AG10803 (cell line): ENCODE measurements at regions not wholly inside any gene's neighbourhood (a gene's known extent, or its start where the extent isn't known, plus 50 kb on each side); places are given as distances from the start of the nearest gene placed in this dataset.

Source experiments
- DNase-seq: peaks from one replicate; pipeline ENCODE4 v3.0.0; 2010; ENCODE audit warnings: low read depth
- H3K4me3 ChIP-seq: 2 replicates; pipeline ENCODE4 v1.5.1; 2011; ENCODE audit warnings: mild to moderate bottlenecking, low read length, control low read depth
- TF ChIP-seq, protein P1 (sequence below): conservative IDR thresholded peaks from 2 replicates; pipeline ENCODE4 v1.5.1; 2011; ENCODE audit warnings: mild to moderate bottlenecking, low read length, control low read depth, inconsistent platforms

DNA sequence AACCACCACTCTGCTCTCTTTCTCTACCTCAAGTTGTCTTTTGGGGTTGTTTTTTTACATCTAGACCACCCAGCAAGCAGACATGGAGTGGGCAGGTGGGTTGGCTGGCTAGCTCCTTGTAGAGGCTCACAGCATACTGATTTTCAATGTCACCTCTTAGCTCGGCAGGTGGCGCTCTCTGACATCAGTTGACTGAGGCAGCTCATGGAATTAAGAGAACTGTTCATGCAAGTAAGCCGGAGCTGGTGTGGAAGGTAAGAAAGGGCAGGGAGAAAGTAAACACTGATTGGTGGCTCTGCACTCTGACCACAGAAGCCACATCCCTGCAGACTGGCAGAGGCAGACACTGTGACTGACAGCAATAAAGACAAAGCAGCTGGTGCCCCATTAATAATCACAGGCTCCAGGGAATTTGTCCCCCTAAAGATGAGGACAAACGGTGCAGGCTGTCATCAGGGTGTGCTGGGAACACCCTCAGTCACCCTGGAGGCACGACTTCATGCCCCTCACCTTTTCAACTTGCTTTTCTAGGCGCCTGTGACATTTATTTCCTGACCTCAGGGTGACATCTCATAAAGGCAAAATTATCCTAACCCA is 226.8 kb downstream of the LMX1A start:
- TF ChIP-seq, protein P1, sequence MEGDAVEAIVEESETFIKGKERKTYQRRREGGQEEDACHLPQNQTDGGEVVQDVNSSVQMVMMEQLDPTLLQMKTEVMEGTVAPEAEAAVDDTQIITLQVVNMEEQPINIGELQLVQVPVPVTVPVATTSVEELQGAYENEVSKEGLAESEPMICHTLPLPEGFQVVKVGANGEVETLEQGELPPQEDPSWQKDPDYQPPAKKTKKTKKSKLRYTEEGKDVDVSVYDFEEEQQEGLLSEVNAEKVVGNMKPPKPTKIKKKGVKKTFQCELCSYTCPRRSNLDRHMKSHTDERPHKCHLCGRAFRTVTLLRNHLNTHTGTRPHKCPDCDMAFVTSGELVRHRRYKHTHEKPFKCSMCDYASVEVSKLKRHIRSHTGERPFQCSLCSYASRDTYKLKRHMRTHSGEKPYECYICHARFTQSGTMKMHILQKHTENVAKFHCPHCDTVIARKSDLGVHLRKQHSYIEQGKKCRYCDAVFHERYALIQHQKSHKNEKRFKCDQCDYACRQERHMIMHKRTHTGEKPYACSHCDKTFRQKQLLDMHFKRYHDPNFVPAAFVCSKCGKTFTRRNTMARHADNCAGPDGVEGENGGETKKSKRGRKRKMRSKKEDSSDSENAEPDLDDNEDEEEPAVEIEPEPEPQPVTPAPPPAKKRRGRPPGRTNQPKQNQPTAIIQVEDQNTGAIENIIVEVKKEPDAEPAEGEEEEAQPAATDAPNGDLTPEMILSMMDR = peak; percentile 63
- no peak overlapping the region for H3K4me3 ChIP-seq
- peak; percentile 35 for DNase-seq

DNA sequence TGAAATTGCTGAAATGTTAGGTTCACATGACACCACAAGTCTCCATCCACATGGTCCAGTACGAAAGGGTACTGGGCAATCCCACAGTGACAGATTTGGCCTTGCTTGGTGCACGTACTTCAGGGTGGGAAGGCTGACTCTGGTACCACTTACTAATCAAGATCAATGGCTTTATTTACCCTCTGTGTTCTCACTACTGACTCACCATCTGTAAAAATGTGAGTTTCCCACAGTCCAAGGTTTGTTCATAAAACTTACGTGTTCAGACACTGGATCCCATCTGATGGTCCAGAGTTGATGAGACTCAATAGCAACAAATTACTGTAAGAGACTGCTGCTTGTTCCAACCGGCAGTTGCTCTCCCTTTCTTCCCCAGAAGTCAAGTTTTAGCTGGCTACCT is 231.7 kb downstream of the LMX1A start:
- TF ChIP-seq, protein P1 = no peak
- H3K4me3 ChIP-seq = no peak overlapping the region
- no peak for DNase-seq

DNA sequence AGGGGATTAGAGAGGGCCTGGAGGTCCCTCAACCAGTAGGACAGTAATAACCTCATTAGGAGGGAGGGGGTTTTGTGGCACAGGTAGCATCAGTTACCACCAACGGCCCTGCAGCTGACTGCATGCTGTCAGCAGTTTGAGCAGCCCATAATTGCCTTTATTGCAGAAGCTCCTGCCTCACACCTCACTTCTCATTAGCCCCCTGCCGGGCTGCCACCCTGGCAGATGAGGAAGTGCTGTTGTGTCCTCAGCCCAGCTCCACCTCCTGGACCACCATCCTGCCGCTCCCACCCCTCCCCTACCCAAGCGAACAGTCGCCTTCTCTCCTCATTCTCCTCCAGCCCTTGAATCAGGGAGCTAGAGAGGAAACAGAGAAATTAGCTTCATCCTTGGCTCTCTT is 237.4 kb downstream of the LMX1A start:
- no peak overlapping the region for H3K4me3 ChIP-seq
- TF ChIP-seq, protein P1 = no peak
- no peak for DNase-seq

DNA sequence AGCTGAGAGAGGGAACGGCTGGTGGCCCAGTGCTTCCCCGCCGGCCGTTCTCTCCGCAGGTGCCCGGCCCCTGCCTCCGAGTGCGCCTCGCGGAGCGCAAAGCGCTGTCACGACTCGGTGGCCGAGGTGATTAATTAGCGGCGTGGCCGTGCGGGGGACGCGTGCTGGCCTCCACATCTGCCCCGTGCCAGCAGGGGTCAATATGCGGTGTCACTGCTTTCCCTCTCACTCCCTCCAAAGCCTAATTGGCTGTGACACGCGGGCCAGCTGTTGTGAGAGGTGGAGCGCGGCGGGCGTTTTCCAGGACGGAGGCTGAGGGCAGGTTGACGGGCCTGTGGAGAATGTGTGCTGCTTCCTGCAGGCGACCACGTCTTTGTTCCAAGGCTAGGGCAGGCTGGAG is 239.0 kb downstream of the LMX1A start:
- DNase-seq = no peak
- TF ChIP-seq, protein P1 = no peak
- no peak overlapping the region for H3K4me3 ChIP-seq

DNA sequence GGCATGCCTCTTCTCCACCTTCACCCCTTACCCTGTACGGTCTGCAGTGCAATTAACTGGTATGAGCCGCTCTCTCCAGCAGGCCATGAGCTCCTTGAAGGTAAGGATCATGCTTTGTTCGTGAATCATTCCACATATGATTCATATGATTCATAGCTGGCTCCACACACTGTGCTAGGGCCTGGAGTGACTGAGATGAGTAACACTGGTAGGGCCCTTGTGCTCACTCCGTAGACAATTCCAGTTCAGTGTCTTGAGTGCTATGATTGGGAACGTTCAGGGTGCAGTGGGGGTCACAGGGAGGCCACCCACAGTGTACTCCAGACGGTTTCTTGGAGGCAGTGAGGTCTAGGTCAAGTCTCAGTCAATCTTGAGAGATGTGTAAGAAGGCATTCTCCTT is 239.8 kb downstream of the LMX1A start:
- TF ChIP-seq, protein P1 = no peak
- DNase-seq = peak; percentile 79
- H3K4me3 ChIP-seq = no peak overlapping the region

DNA sequence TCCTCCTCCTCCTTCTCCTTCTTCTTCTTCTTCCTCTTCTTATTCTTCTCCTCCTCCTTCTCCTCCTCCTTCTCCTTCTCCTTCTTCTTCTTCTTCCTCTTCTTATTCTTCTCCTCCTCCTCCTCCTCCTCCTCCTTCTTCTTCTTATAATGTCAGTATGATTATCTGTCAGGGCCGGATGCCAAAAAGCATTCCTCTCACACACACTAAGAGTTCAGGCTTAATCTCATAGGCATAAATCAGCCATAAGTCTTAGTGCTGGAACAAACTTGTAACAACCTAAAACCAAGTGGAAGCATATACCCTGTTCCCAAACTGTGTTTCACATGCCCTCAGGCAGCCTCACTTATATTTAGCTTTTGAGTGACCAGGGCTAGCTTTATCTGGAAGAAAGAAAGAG is 240.3 kb downstream of the LMX1A start:
- DNase-seq = peak; percentile 10
- H3K4me3 ChIP-seq = no peak overlapping the region
- TF ChIP-seq, protein P1 = no peak

DNA sequence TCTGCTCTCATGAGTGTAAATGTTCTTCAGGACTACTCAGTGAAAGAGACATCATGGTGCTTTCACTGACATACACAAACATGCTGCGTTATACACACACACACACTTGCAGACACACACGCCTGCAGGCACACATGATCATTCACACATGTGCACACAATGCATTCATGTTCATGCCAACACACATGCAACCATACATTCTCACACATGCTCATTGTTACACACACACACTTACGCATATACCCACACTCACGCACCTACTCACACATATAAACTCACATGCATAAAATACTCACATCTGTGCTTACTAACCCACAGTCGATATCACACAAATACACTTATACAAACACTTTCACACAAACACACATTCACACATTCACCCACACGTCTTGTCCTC is 241.6 kb downstream of the LMX1A start:
- no peak for DNase-seq
- TF ChIP-seq, protein P1 = no peak
- H3K4me3 ChIP-seq = no peak overlapping the region
